ENCODE measurements at regions not wholly inside any gene's neighbourhood (a gene's known extent, or its start where the extent isn't known, plus 50 kb on each side); places are given as distances from the start of the nearest gene placed in this dataset.

GRCh38 chr4:33890841-33891240 lies 2353.5 kb downstream of the ARAP2 start:
- H3K79me2 ChIP-seq (ENCODE audit: insufficient read depth, low read length), result no peaks in the 10 kb centered on the region
- no peaks in the 10 kb centered on the region for H3K27me3 ChIP-seq (ENCODE audit: insufficient read depth, low read length)
- no peak overlapping the region for H3K14ac ChIP-seq (ENCODE audit: insufficient read depth, low read length)
- H2BK5ac ChIP-seq (ENCODE audit: insufficient read length, low read length), result no peak overlapping the region
- no peak overlapping the region for H2BK15ac ChIP-seq (ENCODE audit: low read depth, low read length)
- WGBS (ENCODE audit: extremely low coverage, insufficient read length, low lambda C conversion rate), result no CpG with 5 or more reads among the region's 3 CpGs
- H4K8ac ChIP-seq (replicated peaks; ENCODE audit: insufficient read length, low read depth, low read length), result no peak overlapping the region
- no peak overlapping the region for H3K18ac ChIP-seq (ENCODE audit: insufficient read length, low read depth, low read length)
- no peak overlapping the region for H3K4me2 ChIP-seq (ENCODE audit: insufficient read depth, insufficient read length, low read length)
- H2BK20ac ChIP-seq (ENCODE audit: low read depth, low read length, poor library complexity, severe bottlenecking), result no peak overlapping the region
- no peak for TF ChIP-seq CTCF (conservative IDR thresholded peaks at IDR 0.05)
- H3K9me3 Mint-ChIP-seq, result peaks cover 0 to 2% of the 10 kb centered on the region in 2 experiments; a peak in 3 of 5 replicates
- H4K20me1 ChIP-seq (ENCODE audit: control insufficient read depth, insufficient read depth, insufficient read length), result no peaks in the 10 kb centered on the region
- H2AFZ ChIP-seq (ENCODE audit: low read length), result no peak overlapping the region
- no peaks in the 10 kb centered on the region for H3K23me2 ChIP-seq (ENCODE audit: insufficient read length, low read depth, low read length, poor library complexity, severe bottlenecking)
- no peaks in the 10 kb centered on the region for H3K4me1 ChIP-seq (ENCODE audit: insufficient read depth, low read length)
- no peaks in the 10 kb centered on the region; a peak in 1 of 4 replicates for H3K4me1 Mint-ChIP-seq
- H3K27me3 Mint-ChIP-seq (ENCODE audit: low read depth), result no peaks in the 10 kb centered on the region
- H3K4me3 Mint-ChIP-seq, result no peak overlapping the region
- H2BK120ac ChIP-seq (ENCODE audit: low read depth, low read length, poor library complexity, severe bottlenecking), result no peak overlapping the region
- no peak overlapping the region for H3K27ac Mint-ChIP-seq
- no peak overlapping the region for H3K27ac ChIP-seq (ENCODE audit: insufficient read length, low read depth, low read length)
- no peaks in the 10 kb centered on the region for H3K9me3 ChIP-seq (ENCODE audit: control insufficient read depth, low read depth, low read length)
- H3K36me3 Mint-ChIP-seq (ENCODE audit: insufficient read depth in 1 of 3, low read depth in 3 of 3), result no peaks in the 10 kb centered on the region; a peak in 2 of 7 replicates
- H2BK12ac ChIP-seq (ENCODE audit: insufficient read length, low read depth, low read length), result no peak overlapping the region
- no peak overlapping the region for H3T11ph ChIP-seq (ENCODE audit: low read length)
- no peak overlapping the region for H4K5ac ChIP-seq (ENCODE audit: insufficient read length, low read depth, low read length)
- H3K23ac ChIP-seq (ENCODE audit: insufficient read length, low read depth, low read length), result no peak overlapping the region
- H3K9ac ChIP-seq (ENCODE audit: extremely low read depth, insufficient read length, low read length), result no peak overlapping the region
- H3K56ac ChIP-seq (ENCODE audit: insufficient read length, low read depth, low read length), result no peak overlapping the region
- no peak for DNase-seq
- H4K91ac ChIP-seq (ENCODE audit: insufficient read length, low read depth, low read length), result no peak overlapping the region
- H2AK5ac ChIP-seq (ENCODE audit: insufficient read length, low read length), result no peak overlapping the region
- H3K79me1 ChIP-seq (ENCODE audit: insufficient read depth, low read depth, low read length, poor library complexity, severe bottlenecking), result no peaks in the 10 kb centered on the region
- no peak overlapping the region for H3K4ac ChIP-seq (ENCODE audit: low read depth, low read length)

Measured in H9 (cell line).